LNCaP clone FGC (cell line): ENCODE measurements at regions not wholly inside any gene's neighbourhood (a gene's known extent, or its start where the extent isn't known, plus 50 kb on each side); places are given as distances from the start of the nearest gene placed in this dataset.

ENCODE experiments used
- DNase-seq: peaks from one replicate; pipeline ENCODE4 v3.0.0-alpha.2; 2011; ENCODE audit warnings: low read depth
- H3K4me3 ChIP-seq: 2 replicates; pipeline ENCODE4 v1.5.1; 2011; ENCODE audit warnings: mild to moderate bottlenecking, low read depth, low read length, control low read depth
- CTCF ChIP-seq: IDR thresholded peaks from 2 replicates; pipeline ENCODE4 v1.5.1; 2012; ENCODE audit warnings: mild to moderate bottlenecking; ENCODE audit not compliant: control insufficient read depth, insufficient read depth; ENCODE audit errors: extremely low read depth

- no peak overlapping the region for H3K4me3 ChIP-seq
- DNase-seq, result no peak
- no peak for TF ChIP-seq CTCF
Measured at GRCh38 chr16:72256398-72257066, 84.6 kb upstream of the PMFBP1 start.

- no peak overlapping the region for H3K4me3 ChIP-seq
- TF ChIP-seq CTCF, result no peak
- no peak for DNase-seq
Measured at GRCh38 chr16:72255786-72256185, 83.8 kb upstream of the PMFBP1 start.

GRCh38 chr16:72247821-72248253 lies 75.9 kb upstream of the PMFBP1 start:
- H3K4me3 ChIP-seq, result no peak overlapping the region
- TF ChIP-seq CTCF, result no peak
- DNase-seq, result peak; percentile 34

- DNase-seq, result no peak
- TF ChIP-seq CTCF, result no peak
- H3K4me3 ChIP-seq, result no peak overlapping the region
Measured at GRCh38 chr16:72246423-72246822, 74.5 kb upstream of the PMFBP1 start.

- DNase-seq, result no peak
- H3K4me3 ChIP-seq, result no peak overlapping the region
- TF ChIP-seq CTCF, result no peak
Measured at GRCh38 chr16:72244853-72245252, 72.9 kb upstream of the PMFBP1 start.

GRCh38 chr16:72243621-72244020 lies 71.7 kb upstream of the PMFBP1 start:
- no peak for TF ChIP-seq CTCF
- DNase-seq, result no peak

GRCh38 chr16:72242757-72243156 lies 70.8 kb upstream of the PMFBP1 start:
- TF ChIP-seq CTCF, result no peak
- no peak for DNase-seq
- no peak overlapping the region for H3K4me3 ChIP-seq

More at GRCh38 chr16:72243621-72244020, 71.7 kb upstream of the PMFBP1 start:
- no peak overlapping the region for H3K4me3 ChIP-seq
